ENCODE measurements at regions not wholly inside any gene's neighbourhood (a gene's known extent, or its start where the extent isn't known, plus 50 kb on each side); places are given as distances from the start of the nearest gene placed in this dataset.
A peak's percentile ranks its signal among the peaks of the same experiment; 100 is the strongest.
"Not testable (repeated sequence)": the region's sequence is repeated elsewhere in the genome, so short reads cannot be mapped to it uniquely, and the experiment has no call there.

DNA sequence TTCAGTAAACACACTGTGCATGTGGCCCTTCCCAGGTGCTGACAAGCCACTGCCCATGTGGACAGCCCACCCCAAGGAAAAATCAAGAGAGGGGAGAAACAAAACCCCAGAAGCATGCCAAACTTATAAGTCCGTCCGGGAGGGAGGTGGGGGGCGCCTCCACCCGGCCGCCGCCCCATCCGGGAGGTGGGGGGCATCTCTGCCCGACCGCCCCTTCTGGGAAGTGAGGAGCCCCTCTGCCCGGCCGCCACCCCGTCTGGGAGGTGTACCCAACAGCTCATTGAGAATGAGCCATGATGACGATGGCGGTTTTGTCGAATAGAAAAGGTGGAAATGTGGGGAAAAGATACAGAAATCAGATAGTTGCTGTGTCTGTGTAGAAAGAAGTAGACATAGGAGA, 53.8 kb upstream of the C2CD4B start:
- DNase-seq = no peak

DNA sequence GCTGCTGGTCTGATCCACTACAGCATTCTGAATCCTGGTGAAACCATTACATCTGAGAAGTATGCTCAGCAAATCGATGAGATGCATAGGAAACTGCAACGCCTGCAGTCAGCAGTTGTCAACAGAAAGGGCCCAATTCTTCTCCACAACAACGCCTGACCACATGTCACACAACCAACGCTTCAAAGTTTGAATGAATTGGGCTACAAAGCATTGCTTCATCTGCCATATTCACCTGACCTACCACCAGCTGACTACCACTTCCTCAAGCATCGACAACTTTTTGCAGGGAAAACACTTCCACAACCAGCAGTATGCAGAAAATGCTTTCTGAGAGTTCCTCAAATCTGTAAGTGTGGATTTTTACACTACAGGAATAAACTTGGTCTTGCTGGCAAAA, 54.7 kb upstream of the C2CD4B start:
- DNase-seq = no peak

GRCh38 chr15:62223020-62223419, 57.9 kb upstream of the C2CD4B start:
- no peak for DNase-seq

DNA sequence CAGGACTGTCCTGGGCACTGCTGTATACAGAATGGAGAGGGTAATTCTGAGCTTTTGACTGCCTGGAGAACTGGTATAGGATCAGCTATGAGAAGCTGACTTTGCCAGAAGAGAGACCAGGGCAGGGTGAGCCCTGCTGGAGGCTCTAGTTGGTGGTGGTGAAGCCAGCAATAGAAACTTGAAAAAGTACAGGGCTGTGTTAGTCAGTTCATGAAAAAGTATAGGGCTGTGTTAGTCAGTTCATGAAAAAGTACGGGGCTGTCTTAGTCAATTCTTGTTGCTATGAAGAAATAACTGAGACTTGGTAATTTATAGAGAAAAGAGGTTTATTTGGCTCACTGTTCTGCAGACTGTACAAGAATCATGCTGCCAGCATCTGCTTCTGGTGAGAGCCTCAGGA, 63.5 kb upstream of the C2CD4B start:
- DNase-seq = no peak

GRCh38 chr15:62231856-62232255, 66.8 kb upstream of the C2CD4B start:
- peak; percentile 63 for DNase-seq

- DNase-seq = no peak
Observed at GRCh38 chr15:62240121-62241096, 75.3 kb upstream of the C2CD4B start.

- no peak for DNase-seq
Observed at GRCh38 chr15:62241135-62241770, 76.2 kb upstream of the C2CD4B start.

DNA sequence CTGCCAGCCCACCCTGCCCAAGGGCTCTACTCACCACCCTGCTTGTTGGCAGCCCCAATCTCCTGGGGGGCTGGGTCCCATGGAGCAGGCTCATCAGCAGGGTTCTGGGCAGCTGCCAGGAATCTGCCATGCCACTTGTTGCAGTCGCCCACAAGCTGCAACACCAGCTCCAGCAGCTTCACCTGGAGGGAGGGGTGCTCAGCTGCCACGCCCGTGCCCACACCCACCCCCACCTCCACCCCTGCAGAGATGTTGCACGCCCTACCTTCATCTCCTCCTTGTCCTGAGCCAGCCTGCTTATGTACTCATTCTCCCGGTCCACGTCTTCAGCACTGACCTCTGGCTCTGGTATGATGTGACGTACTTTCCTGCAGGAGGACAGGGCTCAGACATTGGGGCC, 77.9 kb upstream of the C2CD4B start:
- no peak for DNase-seq

- DNase-seq = no peak
Observed at GRCh38 chr15:62244762-62245161, 79.7 kb upstream of the C2CD4B start.

DNA sequence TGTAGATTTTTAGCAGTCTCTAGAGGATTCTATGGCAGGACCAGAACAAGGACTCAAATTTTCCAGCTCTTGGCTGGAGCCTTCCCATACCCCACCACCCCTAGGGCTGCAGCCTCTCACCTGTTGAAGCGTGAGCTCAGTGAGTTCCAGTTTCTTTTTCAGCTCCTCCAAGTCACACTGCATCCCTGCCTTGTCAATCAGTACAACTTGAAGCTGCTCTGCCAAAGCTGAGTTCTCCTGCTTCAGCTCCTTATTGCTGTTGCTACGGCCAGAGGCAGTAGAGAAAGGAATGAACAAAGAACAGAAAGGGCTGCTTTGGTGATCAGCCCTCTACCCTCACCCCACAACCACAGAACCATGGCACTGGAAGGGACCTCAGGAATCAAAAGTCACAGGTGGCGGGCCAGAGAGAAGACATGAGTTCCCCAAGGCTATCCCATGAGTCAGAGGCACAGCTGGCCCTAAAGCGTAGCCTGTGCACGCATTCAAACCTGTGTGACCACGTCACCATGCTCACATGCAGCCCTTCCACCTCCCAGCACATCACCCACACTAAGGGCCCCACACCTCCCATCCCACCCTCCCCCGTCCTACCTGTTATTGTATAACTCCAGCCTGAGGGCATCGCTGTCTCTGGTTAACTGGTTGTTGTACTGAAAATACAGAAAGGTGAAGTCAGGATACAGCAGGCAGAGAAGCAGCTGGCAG, 83.3 kb upstream of the C2CD4B start:
- no peak for DNase-seq

DNA sequence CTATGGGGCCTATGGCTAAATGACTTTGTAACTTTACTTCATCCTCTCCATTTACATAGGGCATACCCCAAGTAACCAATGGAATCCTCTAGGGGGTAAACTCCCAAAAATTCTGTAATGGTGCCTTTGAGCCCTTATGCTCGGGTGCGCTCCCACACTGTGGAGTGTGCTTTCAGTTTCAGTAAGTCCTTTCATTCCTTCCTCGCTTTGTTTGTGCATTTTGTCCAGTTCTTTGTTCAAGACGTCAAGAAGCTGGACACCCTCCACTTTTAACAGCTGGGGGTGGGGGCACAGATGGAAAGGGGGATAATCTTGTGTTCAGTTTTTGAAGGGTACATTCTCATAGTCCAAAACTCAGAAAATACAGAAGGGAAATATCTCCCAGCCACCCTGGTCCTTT, 84.4 kb upstream of the C2CD4B start:
- DNase-seq = no peak

GRCh38 chr15:62250186-62250585, 85.1 kb upstream of the C2CD4B start:
- DNase-seq = no peak

DNA sequence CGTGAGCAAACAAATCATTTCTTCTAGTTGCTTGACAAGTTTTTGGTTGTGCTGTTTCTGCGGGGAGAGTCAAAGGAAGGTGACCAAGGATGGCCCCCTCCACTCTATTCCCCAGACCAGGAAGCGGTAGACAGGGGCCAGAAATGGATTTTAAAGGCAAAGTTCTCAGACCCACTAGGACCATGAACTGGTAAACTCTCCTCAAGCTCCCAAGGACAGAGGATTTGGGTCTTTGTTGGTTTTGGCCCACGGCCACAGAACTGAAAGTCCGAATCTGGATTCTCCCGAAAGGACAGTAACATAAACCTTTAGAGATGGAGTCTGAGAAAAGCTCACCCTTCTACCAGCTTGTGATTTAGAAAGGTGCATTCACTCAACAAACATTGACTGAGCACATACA, 85.9 kb upstream of the C2CD4B start:
- no peak for DNase-seq

DNA sequence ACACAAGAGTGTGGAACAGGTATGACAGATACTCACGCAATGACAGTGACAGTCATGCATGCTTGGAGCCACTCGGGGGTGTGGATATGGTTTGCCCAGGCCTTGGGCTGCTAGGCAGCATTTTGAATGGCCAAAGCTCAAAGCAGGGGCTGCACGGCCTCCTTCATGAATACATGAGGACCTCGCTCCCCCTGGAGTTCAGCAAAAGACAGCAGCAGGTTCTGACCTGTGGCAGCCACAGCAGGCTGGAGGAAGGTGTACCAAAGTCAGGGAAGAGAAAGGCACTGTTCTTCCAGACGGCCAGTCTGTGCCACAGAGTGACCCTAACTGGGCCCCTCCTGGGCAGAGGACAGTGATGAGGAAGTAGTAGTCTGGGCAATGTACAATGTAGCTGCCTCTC, 88.2 kb upstream of the C2CD4B start:
- no peak for DNase-seq

DNA sequence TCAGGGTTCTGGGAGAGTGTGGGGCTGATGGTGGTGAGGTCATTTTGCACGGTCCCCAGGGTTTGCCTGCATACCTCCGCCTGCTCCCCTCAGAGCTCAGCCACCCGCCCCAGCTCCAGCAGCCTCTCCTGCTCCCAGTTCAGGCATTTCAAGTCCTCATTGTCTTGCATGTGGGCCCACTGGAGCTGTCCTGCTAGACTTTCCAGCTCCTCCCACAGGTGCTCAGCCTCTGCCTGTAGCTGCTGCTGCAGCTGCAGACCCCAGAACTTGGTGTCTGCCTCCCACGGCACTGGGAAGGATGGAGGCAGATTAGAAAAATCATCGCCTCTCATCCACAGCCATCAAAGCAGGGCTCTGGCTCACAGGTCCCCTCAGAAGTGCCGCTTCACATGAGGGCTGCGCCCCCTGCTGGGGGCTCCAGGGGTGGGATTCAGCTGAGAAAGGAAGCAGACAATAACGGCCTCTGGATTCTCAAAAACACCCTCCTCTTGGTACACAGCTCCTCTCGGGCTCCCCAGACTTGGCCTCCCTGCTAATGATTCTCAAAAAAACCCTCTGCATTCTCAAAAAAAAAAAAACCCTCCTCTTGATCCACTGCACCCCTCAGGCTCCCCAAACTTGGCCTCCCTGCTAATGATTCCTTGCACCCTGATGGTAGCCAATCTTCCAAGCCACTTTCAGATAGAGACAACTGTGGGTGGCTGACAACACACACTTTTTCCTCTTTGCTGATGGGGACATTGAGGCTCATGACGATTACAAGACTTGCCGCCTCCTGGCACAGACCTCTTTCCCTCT, 89.3 kb upstream of the C2CD4B start:
- DNase-seq = peak; percentile 33

GRCh38 chr15:62256430-62256829, 91.3 kb upstream of the C2CD4B start:
- DNase-seq = not testable (repeated sequence)

DNA sequence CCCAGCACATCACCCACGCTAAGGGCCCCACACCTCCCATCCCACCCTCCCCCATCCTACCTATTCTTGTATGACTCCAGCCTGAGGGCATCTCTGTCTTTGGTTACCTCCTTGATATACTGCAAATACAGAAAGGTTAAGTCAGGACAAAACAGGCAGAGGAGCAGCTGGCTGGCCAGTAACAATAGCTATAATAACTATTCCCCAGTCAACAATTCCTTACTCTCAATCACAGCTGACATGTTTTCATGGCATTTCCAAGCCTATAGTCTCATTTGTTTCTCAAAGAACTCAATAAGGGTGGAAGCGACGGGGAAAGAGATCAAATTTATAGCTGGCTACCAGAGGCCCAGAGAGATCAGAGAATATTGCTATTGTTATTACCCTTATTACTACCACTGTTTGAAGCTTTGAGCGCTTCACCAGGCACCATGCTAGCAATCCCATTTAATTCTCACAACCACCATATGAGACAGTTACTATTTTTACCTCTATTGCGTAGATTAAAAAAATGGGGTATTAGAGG, 93.0 kb upstream of the C2CD4B start:
- DNase-seq = no peak

DNA sequence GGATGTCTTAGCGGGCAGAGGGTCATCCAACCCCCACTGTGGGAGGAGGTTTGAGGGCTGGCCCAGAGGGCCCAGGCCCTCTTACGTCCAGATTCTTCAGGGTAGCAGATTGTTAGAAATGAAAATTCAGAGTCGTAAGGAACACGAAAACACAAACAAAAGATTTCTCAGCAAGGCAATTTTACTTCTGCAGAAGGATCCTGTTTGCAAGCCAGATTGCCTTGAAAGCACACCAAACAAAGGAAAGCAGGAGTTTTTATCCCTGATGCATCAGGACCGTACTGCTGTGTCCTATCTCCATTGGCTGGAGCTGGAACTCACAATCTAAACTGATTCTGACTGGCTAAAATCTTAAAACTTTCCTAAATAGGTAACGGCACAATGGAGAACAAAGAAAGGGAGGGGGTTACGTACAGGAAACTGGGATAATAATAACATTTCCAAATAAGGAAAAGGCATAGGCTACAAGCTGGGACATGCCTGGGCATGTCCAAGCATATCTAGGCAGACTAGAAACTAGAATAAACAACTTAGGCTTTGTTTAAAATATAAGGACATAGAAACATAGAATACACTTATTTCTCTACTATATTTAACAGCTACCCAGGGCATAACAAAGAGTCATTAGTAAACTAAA, 97.3 kb upstream of the C2CD4B start:
- DNase-seq = no peak

DNA sequence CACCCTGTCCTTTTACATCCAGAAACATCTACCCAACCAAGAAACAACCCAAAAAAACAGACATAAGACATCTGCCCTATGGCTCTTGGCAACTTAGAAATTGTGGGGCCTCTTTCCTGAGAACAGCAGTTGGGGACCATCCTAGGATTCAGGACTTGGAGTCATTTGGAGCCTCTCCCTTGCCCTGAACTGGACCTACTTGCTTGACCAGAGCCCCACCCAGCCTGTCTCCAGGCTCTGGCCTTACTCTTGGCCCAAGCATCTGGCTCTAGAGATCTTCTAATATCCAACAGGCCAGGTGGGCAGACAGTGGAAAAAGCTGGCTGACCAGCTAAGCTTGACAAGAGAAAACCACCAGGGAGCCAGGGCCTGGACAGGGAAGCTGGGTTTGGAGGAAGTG, 99.1 kb upstream of the C2CD4B start:
- DNase-seq = no peak

GRCh38 chr15:62269504-62269903, 104.4 kb upstream of the C2CD4B start:
- no peak for DNase-seq

DNA sequence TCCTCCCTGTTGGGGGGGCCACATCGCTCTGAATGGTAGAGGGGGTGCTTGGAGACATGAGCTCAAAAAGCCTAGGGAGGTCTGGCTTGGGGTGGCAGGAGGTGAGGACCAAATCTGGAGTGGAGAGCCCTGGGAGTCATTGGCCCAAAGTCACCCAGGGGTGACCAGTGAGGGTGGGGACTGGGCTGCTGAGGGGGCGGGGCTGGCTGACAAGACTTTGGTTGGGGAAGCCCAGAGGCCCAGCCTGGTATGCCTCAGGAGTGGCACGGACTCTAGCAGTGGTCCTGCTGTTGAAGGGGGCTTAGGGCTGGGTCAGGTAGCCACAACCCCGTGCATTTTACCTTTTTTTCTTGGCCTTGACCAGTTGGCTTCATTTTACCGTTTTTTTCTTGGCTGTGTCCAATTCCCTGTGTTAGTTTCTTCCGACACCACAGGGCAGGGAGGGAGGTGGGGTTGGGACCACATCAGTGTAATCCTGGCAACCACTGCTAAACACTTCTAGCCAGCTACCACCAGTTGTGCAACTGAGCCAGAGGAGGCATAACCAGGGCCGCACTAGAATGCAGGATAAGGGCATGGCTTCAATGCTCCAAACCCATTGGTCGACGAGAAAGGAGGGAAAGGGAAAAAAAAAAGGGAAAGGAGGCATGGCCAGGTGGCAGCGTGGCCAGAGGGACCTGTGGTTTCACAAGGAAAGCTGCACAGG, 105.3 kb upstream of the C2CD4B start:
- DNase-seq = no peak
